ENCODE measurements at regions not wholly inside any gene's neighbourhood (a gene's known extent, or its start where the extent isn't known, plus 50 kb on each side); places are given as distances from the start of the nearest gene placed in this dataset.
A peak's percentile ranks its signal among the peaks of the same experiment; 100 is the strongest.

GRCh38 chr11:27193434-27194225 is 153.0 kb downstream of the BBOX1 start:
- DNase-seq, result no peak
- Histone ChIP-seq H3K27me3 (no peaks in the 10 kb centered on the region), H3K36me3 (replicated peaks in 1 of 2; ENCODE audit: insufficient read depth in 1 of 2, low read depth in 2 of 2) (no peaks in the 10 kb centered on the region), H3K9me3 (no peaks in the 10 kb centered on the region), H3K4me1 (peaks cover 18% of the 10 kb centered on the region), H3K27ac (no peak overlapping the region), H3K4me3 (no peak overlapping the region)
- 75 to 76% methylated on average over 7 of the region's 7 CpGs for WGBS, 2 donors
- ATAC-seq, result no peak
- intact Hi-C loops (cut with DNase I), result no loop called here
- TF ChIP-seq POLR2A (IDR thresholded peaks at IDR 0.05) (no peak), CTCF (IDR thresholded peaks at IDR 0.05) (no peak)

- DNase-seq, result no peak
- WGBS, 2 donors, result 56% methylated on average over 4 of the region's 4 CpGs
- TF ChIP-seq CTCF (IDR thresholded peaks at IDR 0.05), result no peak
- no peak for TF ChIP-seq POLR2A (IDR thresholded peaks at IDR 0.05)
- H3K4me1 ChIP-seq, result peaks cover 31% of the 10 kb centered on the region
- H3K9me3 ChIP-seq, result no peaks in the 10 kb centered on the region
- intact Hi-C loops (cut with DNase I), result no loop called here
- ATAC-seq, result no peak
- H3K27me3 ChIP-seq, result no peaks in the 10 kb centered on the region
- no peak overlapping the region for H3K27ac ChIP-seq
- no peaks in the 10 kb centered on the region for H3K36me3 ChIP-seq (replicated peaks in 1 of 2; ENCODE audit: insufficient read depth in 1 of 2, low read depth in 2 of 2)
- no peak overlapping the region for H3K4me3 ChIP-seq
These were observed 151.6 kb downstream of the BBOX1 start for GRCh38 chr11:27192184-27192583.

GRCh38 chr11:27191639-27192038 is 151.0 kb downstream of the BBOX1 start:
- TF ChIP-seq POLR2A (IDR thresholded peaks at IDR 0.05) (no peak), CTCF (IDR thresholded peaks at IDR 0.05) (no peak)
- peaks cover 31% of the 10 kb centered on the region for H3K4me1 ChIP-seq
- H3K9me3 ChIP-seq, result no peaks in the 10 kb centered on the region
- ATAC-seq (no peak), DNase-seq (no peak)
- 81 to 90% methylated on average over 2 of the region's 2 CpGs for WGBS, 2 donors
- H3K27me3 ChIP-seq, result no peaks in the 10 kb centered on the region
- no peak overlapping the region for H3K27ac ChIP-seq
- intact Hi-C loops (cut with DNase I), result no loop called here
- H3K36me3 ChIP-seq (replicated peaks in 1 of 2; ENCODE audit: insufficient read depth in 1 of 2, low read depth in 2 of 2), result no peaks in the 10 kb centered on the region
- no peak overlapping the region for H3K4me3 ChIP-seq

- intact Hi-C loops (cut with DNase I), result loop anchor here (5.0 kb wide), 1 partner anchor 109 kb away; no protein-coding TSS in a partner anchor
- no peak for TF ChIP-seq POLR2A (IDR thresholded peaks at IDR 0.05)
- DNase-seq (no peak), ATAC-seq (no peak)
- no peak overlapping the region for H3K4me3 ChIP-seq
- whole genome bisulfite sequencing, 2 donors, result 34 to 36% methylated on average over 5 of the region's 5 CpGs
- no peaks in the 10 kb centered on the region for H3K9me3 ChIP-seq
- peak overlapping the region in 1 of 4 donors; percentile 37 for H3K27ac ChIP-seq
- no peaks in the 10 kb centered on the region for H3K36me3 ChIP-seq (replicated peaks in 1 of 2; ENCODE audit: insufficient read depth in 1 of 2, low read depth in 2 of 2)
- peaks cover 28% of the 10 kb centered on the region for H3K4me1 ChIP-seq
- no peaks in the 10 kb centered on the region for H3K27me3 ChIP-seq
These were observed 148.1 kb downstream of the BBOX1 start for GRCh38 chr11:27188696-27189095.

GRCh38 chr11:27187848-27188621 is 147.4 kb downstream of the BBOX1 start:
- ATAC-seq (peak; percentile 45), DNase-seq (no peak)
- peak overlapping the region; percentile 22 to 47 (median 31) for H3K27ac ChIP-seq
- 34 to 35% methylated on average over 5 of the region's 5 CpGs for WGBS, 2 donors
- TF ChIP-seq POLR2A (IDR thresholded peaks at IDR 0.05) (no peak), CTCF (IDR thresholded peaks at IDR 0.05) (no peak)
- H3K36me3 ChIP-seq (replicated peaks in 1 of 2; ENCODE audit: insufficient read depth in 1 of 2, low read depth in 2 of 2), result no peaks in the 10 kb centered on the region
- H3K4me3 ChIP-seq, result no peak overlapping the region
- no peaks in the 10 kb centered on the region for H3K27me3 ChIP-seq
- intact Hi-C loops (cut with DNase I), result loop anchor here (5.0 kb wide), 1 partner anchor 109 kb away; no protein-coding TSS in a partner anchor
- H3K4me1 ChIP-seq, result peaks cover 28% of the 10 kb centered on the region
- H3K9me3 ChIP-seq, result no peaks in the 10 kb centered on the region
